Loucy (cell line): ENCODE measurements at regions not wholly inside any gene's neighbourhood (a gene's known extent, or its start where the extent isn't known, plus 50 kb on each side); places are given as distances from the start of the nearest gene placed in this dataset.

ENCODE experiments used
- H2AFZ ChIP-seq: fragments of 200-600 bp; sonication (generic); 2 replicates; pipeline ENCODE4 v1.6.0; 2016; ENCODE audit warnings: antibody characterized with exemption, mild to moderate bottlenecking, low read length, moderate library complexity
- H3F3A ChIP-seq: fragments of 200-600 bp; 2 replicates; pipeline ENCODE4 v1.6.0; 2016; ENCODE audit warnings: antibody characterized with exemption, low read depth, mild to moderate bottlenecking
- H3K27me3 ChIP-seq: fragments of 200-600 bp; sonication (generic); 2 replicates; pipeline ENCODE4 v1.6.1; 2014; ENCODE audit warnings: low read length, mild to moderate bottlenecking; ENCODE audit not compliant: insufficient read depth, poor library complexity, severe bottlenecking
- H3K36me3 ChIP-seq: fragments of 200-600 bp; sonication (generic); 2 replicates; pipeline ENCODE4 v1.6.1; 2016; ENCODE audit warnings: low read length; ENCODE audit not compliant: insufficient read depth
- H3K4me1 ChIP-seq: fragments of 200-600 bp; sonication (generic); 2 replicates; pipeline ENCODE4 v1.5.1; 2014; ENCODE audit warnings: low read length, mild to moderate bottlenecking; ENCODE audit not compliant: insufficient read depth, poor library complexity, severe bottlenecking
- H3K4me2 ChIP-seq: fragments of 200-600 bp; sonication (generic); 2 replicates; pipeline ENCODE4 v1.6.0; 2014; ENCODE audit warnings: antibody characterized with exemption, low read length, low read depth, mild to moderate bottlenecking; ENCODE audit not compliant: poor library complexity, severe bottlenecking
- H3K4me3 ChIP-seq: fragments of 200-600 bp; sonication (generic); 2 replicates; pipeline ENCODE4 v1.5.1; 2014; ENCODE audit warnings: low read length, mild to moderate bottlenecking, mixed read lengths; ENCODE audit not compliant: poor library complexity, severe bottlenecking
- H3K79me2 ChIP-seq: fragments of 200-600 bp; sonication (generic); 2 replicates; pipeline ENCODE4 v1.6.1; 2014; ENCODE audit warnings: low read length; ENCODE audit not compliant: insufficient read depth
- H3K9ac ChIP-seq: fragments of 200-600 bp; sonication (generic); 2 replicates; pipeline ENCODE4 v1.6.0; 2014; ENCODE audit warnings: mild to moderate bottlenecking, low read depth, low read length, moderate library complexity; ENCODE audit not compliant: poor library complexity, severe bottlenecking
- H3K9me2 ChIP-seq: fragments of 200-600 bp; sonication (generic); replicated peaks from 2 replicates; pipeline ENCODE4 v1.6.1; 2016; ENCODE audit warnings: low read depth, low read length, mixed read lengths
- H3K9me3 ChIP-seq: fragments of 200-600 bp; sonication (generic); 2 replicates; pipeline ENCODE4 v1.6.1; 2014; ENCODE audit warnings: mild to moderate bottlenecking, antibody characterized with exemption, low read length, low read depth; ENCODE audit not compliant: insufficient read depth
- H4K20me1 ChIP-seq: fragments of 200-600 bp; sonication (generic); 2 replicates; pipeline ENCODE4 v1.6.0; 2014; ENCODE audit warnings: antibody characterized with exemption, low read length, mild to moderate bottlenecking; ENCODE audit not compliant: insufficient read depth, poor library complexity, severe bottlenecking
- CTCF ChIP-seq: fragments of 200-600 bp; sonication (generic); conservative IDR thresholded peaks from 2 replicates; pipeline ENCODE4 v1.5.1; 2014; ENCODE audit warnings: mild to moderate bottlenecking, antibody characterized with exemption, low read length
- EZH2phosphoT487 ChIP-seq: fragments of 200-600 bp; IDR thresholded peaks from 2 replicates; pipeline ENCODE4 v1.6.1; 2018; ENCODE audit warnings: antibody characterized with exemption, mild to moderate bottlenecking, moderate library complexity, borderline replicate concordance

GRCh38 chr2:41943159-41943558 lies 104.7 kb upstream of the PKDCC start:
- H3K9ac ChIP-seq: no peak overlapping the region
- TF ChIP-seq CTCF (no peak), EZH2phosphoT487 (no peak)
- no peaks in the 10 kb centered on the region for H3K4me1 ChIP-seq
- no peaks in the 10 kb centered on the region for H3K79me2 ChIP-seq
- H3K9me3 ChIP-seq: no peaks in the 10 kb centered on the region
- H3K36me3 ChIP-seq: no peaks in the 10 kb centered on the region
- H2AFZ ChIP-seq: no peak overlapping the region
- no peaks in the 10 kb centered on the region for H3F3A ChIP-seq
- no peaks in the 10 kb centered on the region for H4K20me1 ChIP-seq
- H3K4me3 ChIP-seq: no peak overlapping the region
- H3K4me2 ChIP-seq: no peak overlapping the region
- no peaks in the 10 kb centered on the region for H3K9me2 ChIP-seq
- no peaks in the 10 kb centered on the region for H3K27me3 ChIP-seq

GRCh38 chr2:41944220-41944880 lies 103.5 kb upstream of the PKDCC start:
- no peaks in the 10 kb centered on the region for H3K4me1 ChIP-seq
- no peak overlapping the region for H3K4me3 ChIP-seq
- no peaks in the 10 kb centered on the region for H3K9me3 ChIP-seq
- no peak overlapping the region for H3K4me2 ChIP-seq
- no peaks in the 10 kb centered on the region for H4K20me1 ChIP-seq
- no peak for TF ChIP-seq CTCF
- TF ChIP-seq EZH2phosphoT487: no peak
- no peaks in the 10 kb centered on the region for H3K9me2 ChIP-seq
- H3K27me3 ChIP-seq: no peaks in the 10 kb centered on the region
- no peaks in the 10 kb centered on the region for H3F3A ChIP-seq
- no peaks in the 10 kb centered on the region for H3K79me2 ChIP-seq
- H3K9ac ChIP-seq: no peak overlapping the region
- no peaks in the 10 kb centered on the region for H3K36me3 ChIP-seq
- no peak overlapping the region for H2AFZ ChIP-seq

- TF ChIP-seq CTCF: no peak
- TF ChIP-seq EZH2phosphoT487: no peak
- Histone ChIP-seq H3K4me1 (no peaks in the 10 kb centered on the region), H3K36me3 (no peaks in the 10 kb centered on the region), H3K4me2 (no peak overlapping the region), H3K79me2 (no peaks in the 10 kb centered on the region), H2AFZ (no peak overlapping the region), H4K20me1 (no peaks in the 10 kb centered on the region), H3K4me3 (no peak overlapping the region), H3K9me2 (no peaks in the 10 kb centered on the region), H3K27me3 (no peaks in the 10 kb centered on the region), H3K9ac (no peak overlapping the region), H3K9me3 (no peaks in the 10 kb centered on the region), H3F3A (no peaks in the 10 kb centered on the region)
Observed at GRCh38 chr2:41947701-41948396, 100.0 kb upstream of the PKDCC start.
